NCI-H2196 (cell line): ENCODE measurements at regions not wholly inside any gene's neighbourhood (a gene's known extent, or its start where the extent isn't known, plus 50 kb on each side); places are given as distances from the start of the nearest gene placed in this dataset.
"Not testable (repeated sequence)": the region's sequence is repeated elsewhere in the genome, so short reads cannot be mapped to it uniquely, and the experiment has no call there.

ENCODE experiments used
- DNase-seq: peaks from one replicate; lab custom pipeline; 2025; ENCODE audit not compliant: unreplicated experiment; lab: John Stamatoyannopoulos, UW

GRCh38 chr12:46549527-46550265, 177.1 kb upstream of the SLC38A2 start:
- DNase-seq, result no peak

DNA sequence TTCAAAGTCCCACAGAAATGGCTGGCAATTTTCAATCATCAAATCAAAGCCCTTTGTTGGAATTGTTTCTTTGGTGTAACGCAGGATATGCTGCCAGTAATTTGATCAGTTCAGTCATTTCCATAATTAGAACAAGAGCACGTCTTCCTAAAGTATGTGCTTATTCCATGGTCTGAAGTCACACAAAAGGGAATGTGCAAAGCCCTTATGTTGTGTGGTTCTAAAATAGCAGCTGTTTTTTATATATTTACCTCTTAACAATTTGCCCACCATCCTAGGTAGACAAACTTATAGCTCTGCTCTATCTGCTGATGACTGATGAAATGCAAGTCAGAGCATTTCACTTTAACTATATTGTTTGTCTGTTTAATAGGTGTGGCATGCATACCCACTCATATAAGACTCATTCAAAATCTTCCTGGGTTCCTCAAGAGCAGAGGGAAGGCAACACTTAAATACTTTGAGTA, 176.1 kb upstream of the SLC38A2 start:
- DNase-seq, result no peak

- no peak for DNase-seq
Observed at GRCh38 chr12:46547421-46548354, 175.1 kb upstream of the SLC38A2 start.

DNA sequence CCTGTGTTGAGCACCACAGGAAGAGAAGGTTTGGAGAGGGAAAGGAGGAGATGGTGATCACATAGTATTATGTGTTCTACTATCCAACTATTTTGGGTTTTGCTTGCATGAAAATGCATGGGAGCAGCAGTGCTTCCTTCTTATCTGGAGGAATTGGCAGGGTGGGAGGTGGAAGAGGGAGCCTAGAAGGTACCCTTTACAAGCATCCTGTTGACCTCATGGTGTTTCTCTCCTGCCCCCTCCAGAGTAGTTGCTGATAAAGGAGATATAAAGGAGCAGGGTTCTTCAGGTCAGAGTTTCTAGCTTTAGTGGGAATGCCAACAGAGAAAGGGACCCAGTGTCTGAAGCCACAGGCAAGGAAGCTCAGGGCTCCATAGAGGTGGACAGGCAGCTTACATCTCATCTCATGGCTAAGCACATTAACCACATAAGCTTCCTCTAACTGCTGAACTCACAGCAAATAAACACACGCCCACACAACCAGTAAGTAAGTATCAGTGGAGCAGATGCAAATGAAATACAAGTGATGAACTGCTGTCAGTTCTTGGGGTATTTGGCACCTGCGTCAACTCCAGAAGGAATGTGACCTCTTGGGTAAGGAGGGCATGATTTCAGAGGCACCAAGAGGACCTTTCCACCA, 174.2 kb upstream of the SLC38A2 start:
- DNase-seq, result no peak

DNA sequence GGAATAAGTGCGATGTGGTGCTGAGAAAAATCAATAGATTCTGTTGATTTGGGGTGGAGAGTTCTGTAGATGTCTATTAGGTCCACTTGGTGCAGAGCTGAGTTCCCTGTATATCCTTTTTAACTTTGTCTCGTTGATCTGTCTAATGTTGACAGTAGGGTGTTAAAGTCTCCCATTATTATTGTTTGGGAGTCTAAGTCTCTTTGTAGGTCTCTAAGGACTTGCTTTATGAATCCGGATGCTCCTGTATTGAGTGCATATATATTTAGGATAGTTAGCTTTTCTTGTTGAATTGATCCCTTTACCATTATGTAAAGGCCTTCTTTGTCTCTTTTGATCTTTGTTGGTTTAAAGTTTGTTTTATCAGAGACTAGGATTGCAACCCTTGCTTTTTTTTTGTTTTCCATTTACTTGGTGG, 170.8 kb upstream of the SLC38A2 start:
- DNase-seq, result not testable (repeated sequence)

GRCh38 chr12:46538976-46539375, 166.4 kb upstream of the SLC38A2 start:
- DNase-seq, result no peak

DNA sequence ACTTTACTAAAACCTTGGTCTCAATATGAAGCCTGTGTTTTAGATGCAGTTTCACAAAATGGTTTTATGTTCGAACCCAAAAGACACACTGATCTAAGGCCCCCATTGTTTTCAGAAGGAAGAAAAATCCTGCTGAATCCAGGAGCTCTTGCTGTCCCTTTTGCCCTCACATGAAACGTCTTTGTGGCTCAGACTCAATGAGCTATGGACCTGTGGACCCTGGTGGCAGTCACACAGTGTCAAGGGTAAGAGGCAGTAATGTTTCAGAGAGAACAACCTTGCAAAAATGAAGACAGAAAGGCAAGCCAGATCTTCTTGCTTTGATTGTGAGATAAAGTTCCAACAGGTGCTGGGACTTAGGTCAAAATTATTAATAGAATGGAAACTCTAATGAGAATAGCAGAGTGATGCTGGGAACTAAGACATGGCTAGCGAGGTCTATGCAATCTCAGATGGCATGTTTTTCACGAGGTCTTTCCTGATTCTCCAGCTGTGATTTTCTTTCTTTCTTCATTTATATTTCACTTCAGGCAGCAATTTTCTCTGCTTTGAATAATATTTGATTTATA, 164.9 kb upstream of the SLC38A2 start:
- DNase-seq, result no peak

DNA sequence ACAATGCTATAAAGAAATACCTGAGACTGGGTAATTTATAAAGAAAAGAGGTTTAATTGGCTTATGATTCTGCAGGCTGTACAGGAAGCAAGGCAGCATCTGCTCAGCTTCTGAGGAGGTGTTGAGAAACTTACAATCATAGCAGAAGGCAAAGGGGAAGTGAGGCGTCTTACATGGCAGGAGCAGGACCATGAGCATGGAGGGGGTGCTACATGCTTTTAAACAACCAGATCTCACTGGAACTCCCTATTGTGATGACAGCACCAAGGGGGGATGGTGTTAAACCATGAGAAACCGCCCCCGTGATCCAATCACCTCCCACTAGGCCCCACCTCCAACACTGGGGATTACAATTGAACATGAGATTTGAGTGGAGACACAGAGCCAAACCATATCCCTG, 163.7 kb upstream of the SLC38A2 start:
- not testable (repeated sequence) for DNase-seq

DNA sequence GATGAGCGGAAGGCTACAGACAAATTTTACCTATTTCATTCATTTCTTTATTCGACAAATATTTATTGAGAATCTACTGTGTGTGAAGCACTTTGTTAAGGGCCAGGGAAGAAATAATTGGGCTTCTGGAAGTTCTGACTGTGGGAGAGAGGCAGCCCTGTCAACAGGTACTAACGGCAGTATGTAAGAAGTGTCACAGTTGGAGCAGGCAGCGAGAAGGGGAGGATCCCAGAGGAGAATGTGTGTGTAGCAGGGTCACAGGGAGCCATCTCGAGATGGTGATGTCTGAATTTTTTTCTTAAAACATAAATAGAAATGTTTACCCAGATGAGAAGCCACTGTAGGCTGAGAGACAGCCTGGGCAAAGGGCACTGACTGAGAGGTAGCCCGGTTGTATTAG, 163.3 kb upstream of the SLC38A2 start:
- no peak for DNase-seq

- DNase-seq, result no peak
Observed at GRCh38 chr12:46535376-46535775, 162.8 kb upstream of the SLC38A2 start.

DNA sequence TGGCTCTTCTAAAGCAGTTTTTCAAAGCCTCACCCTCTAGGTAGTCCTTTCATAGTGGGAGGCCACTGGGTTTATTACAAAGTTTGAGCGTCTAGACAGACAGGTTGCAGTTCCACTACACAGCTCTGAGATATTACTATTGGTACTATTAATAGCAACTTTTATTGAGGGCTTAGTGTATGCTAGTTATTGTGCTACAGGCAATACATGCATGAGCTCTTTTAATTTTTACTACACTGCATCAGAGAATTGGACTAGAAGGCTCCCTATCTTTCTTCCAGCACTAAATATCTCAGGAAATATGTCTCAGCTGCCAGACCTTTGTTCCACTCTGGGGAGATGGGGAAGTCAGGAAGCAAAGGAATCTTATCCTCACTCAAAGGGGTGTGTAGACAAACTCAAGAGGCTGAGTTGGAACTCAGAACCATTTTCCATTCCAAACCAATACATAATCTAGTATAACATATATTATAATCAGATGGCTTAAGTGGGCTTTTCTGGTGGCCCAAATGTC, 161.8 kb upstream of the SLC38A2 start:
- DNase-seq, result no peak

GRCh38 chr12:46533723-46534122, 161.2 kb upstream of the SLC38A2 start:
- DNase-seq, result no peak

- DNase-seq, result no peak
Observed at GRCh38 chr12:46531804-46532203, 159.2 kb upstream of the SLC38A2 start.

- DNase-seq, result no peak
Observed at GRCh38 chr12:46531059-46531785, 158.6 kb upstream of the SLC38A2 start.

GRCh38 chr12:46530373-46531056, 157.9 kb upstream of the SLC38A2 start:
- DNase-seq, result no peak

- no peak for DNase-seq
Observed at GRCh38 chr12:46526233-46526632, 153.7 kb upstream of the SLC38A2 start.

- DNase-seq, result no peak
Observed at GRCh38 chr12:46524778-46525177, 152.2 kb upstream of the SLC38A2 start.

- DNase-seq, result no peak
Observed at GRCh38 chr12:46523863-46524770, 151.5 kb upstream of the SLC38A2 start.

DNA sequence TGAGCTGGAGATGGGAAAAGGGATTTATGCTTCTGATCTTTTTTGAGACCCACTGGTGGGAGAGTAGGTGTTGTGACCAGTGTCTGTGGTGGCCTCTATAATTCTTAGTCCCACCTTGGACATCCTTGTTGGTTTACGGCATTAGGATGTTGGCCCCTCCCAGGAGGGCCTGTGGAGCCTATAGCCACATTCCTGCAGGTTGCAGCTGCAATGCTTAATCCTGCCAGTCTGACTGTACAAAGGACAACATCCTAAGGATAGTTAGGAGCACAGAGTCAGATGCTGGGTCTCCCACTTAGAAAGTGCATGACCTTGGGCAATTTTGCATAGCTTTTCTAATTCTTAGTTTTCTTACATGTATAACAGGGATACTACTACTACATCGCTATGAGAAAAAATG, 150.9 kb upstream of the SLC38A2 start:
- no peak for DNase-seq
